Activated CD8-positive, alpha-beta T cell treated with anti-CD3 and anti-CD28 coated beads for 36 hours (primary cell): ENCODE measurements at regions not wholly inside any gene's neighbourhood (a gene's known extent, or its start where the extent isn't known, plus 50 kb on each side); places are given as distances from the start of the nearest gene placed in this dataset.

Experiments used
- ATAC-seq: fragments of 200-7000 bp; cut with Tn5 transposase; one replicate; pipeline ENCODE4 v1.10.0; 2021; ENCODE audit warnings: mild to moderate bottlenecking, moderate library complexity
- CTCF ChIA-PET: fragments of 350-600 bp; sonication (Branson Sonifier 250); formaldehyde crosslinking; loops from one replicate; lab custom pipeline; 2021; ENCODE audit warnings: antibody characterized with exemption; lab: Charles Lee
- POLR2A ChIA-PET: fragments of 350-600 bp; sonication (Branson Sonifier 250); formaldehyde crosslinking; loops from one replicate; lab custom pipeline; 2021; ENCODE audit warnings: antibody characterized with exemption; lab: Charles Lee
- DNase-seq: peaks from one replicate; pipeline ENCODE4 v3.0.0-alpha.2; 2020
- H3K27ac Mint-ChIP-seq: one replicate; pipeline ENCODE4 v1.8.0; 2021; ENCODE audit warnings: mild to moderate bottlenecking, mixed read lengths
- H3K27me3 Mint-ChIP-seq: one replicate; pipeline ENCODE4 v1.8.0; 2021; ENCODE audit warnings: mixed read lengths
- H3K36me3 Mint-ChIP-seq: one replicate; pipeline ENCODE4 v1.8.0; 2021; ENCODE audit warnings: low read depth, mixed read lengths
- H3K4me1 Mint-ChIP-seq: one replicate; pipeline ENCODE4 v1.8.0; 2021; ENCODE audit warnings: low read depth, mixed read lengths
- H3K4me3 Mint-ChIP-seq: one replicate; pipeline ENCODE4 v1.8.0; 2021; ENCODE audit warnings: mild to moderate bottlenecking, moderate library complexity, mixed read lengths
- H3K9me3 Mint-ChIP-seq: one replicate; pipeline ENCODE4 v1.8.0; 2021; ENCODE audit warnings: mixed read lengths
- intact Hi-C: fragments of 100-400 bp; cut with micrococcal nuclease; formaldehyde crosslinking; loops from one replicate; pipeline ENCODE4 v1.10.0; 2022
- TF ChIP-seq, protein P1 (sequence below): fragments of 200-600 bp; IDR thresholded peaks from one replicate; pipeline ENCODE4 v1.8.0; 2022; ENCODE audit warnings: antibody characterized with exemption, mild to moderate bottlenecking

DNA sequence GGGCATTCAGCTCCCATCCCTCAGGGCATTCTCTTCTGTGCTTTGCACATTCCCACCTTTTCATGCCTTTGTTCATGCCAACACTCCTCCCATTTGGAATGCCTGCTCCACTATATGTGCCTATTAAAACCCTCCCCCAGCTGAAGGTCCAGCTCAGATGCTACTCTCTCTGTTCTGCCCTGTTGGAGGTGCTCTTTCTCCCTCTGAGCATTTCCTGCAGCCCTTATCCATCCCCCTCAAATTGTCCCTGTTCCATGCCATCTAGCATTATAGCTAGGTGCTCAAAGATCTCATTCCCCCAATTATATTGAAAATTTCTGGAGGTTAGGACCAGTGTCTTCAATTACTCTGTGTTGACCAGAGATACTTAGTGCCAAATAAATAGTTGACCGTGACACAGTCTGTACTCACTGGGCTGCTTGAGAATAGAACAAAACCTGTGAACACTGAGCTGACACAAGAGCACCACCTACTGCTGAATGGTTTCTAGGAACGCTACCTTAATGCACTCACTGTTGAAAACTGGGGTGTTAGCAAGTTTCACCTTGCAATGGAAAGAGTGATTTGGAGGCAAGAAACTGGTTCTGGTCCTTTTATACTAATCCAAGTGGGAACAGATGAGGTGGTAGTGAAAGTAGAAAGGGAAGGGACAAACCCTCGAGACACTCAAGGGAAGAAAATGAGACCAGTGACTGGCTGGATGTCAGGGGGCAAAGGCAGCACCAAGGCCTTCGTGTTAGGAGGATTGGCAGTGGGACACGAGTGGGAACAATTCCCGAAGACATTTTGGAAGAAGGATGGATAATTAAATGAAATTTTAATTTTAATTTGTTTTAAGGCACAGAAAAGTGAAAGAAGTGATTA is 289.8 kb upstream of the ROPN1 start:
- Mint-ChIP-seq H3K4me1 (no peaks in the 10 kb centered on the region), H3K36me3 (no peaks in the 10 kb centered on the region), H3K27ac (no peak overlapping the region), H3K9me3 (no peaks in the 10 kb centered on the region), H3K27me3 (peaks cover 5% of the 10 kb centered on the region), H3K4me3 (no peak overlapping the region)
- intact Hi-C loops: no loop called here
- CTCF ChIA-PET: no interaction called here
- TF ChIP-seq, protein P1, sequence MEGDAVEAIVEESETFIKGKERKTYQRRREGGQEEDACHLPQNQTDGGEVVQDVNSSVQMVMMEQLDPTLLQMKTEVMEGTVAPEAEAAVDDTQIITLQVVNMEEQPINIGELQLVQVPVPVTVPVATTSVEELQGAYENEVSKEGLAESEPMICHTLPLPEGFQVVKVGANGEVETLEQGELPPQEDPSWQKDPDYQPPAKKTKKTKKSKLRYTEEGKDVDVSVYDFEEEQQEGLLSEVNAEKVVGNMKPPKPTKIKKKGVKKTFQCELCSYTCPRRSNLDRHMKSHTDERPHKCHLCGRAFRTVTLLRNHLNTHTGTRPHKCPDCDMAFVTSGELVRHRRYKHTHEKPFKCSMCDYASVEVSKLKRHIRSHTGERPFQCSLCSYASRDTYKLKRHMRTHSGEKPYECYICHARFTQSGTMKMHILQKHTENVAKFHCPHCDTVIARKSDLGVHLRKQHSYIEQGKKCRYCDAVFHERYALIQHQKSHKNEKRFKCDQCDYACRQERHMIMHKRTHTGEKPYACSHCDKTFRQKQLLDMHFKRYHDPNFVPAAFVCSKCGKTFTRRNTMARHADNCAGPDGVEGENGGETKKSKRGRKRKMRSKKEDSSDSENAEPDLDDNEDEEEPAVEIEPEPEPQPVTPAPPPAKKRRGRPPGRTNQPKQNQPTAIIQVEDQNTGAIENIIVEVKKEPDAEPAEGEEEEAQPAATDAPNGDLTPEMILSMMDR: no peak
- no peak for ATAC-seq
- POLR2A ChIA-PET: no interaction called here
- peak; percentile 7 for DNase-seq

GRCh38 chr3:124282751-124283651 is 291.1 kb upstream of the ROPN1 start:
- intact Hi-C loops: no loop called here
- H3K27ac Mint-ChIP-seq: no peak overlapping the region
- no peaks in the 10 kb centered on the region for H3K4me1 Mint-ChIP-seq
- ChIA-PET CTCF (no interaction called here), POLR2A (no interaction called here)
- ATAC-seq: no peak
- peaks cover 7% of the 10 kb centered on the region for H3K27me3 Mint-ChIP-seq
- TF ChIP-seq, protein P1: no peak
- H3K4me3 Mint-ChIP-seq: no peak overlapping the region
- DNase-seq: no peak
- H3K36me3 Mint-ChIP-seq: no peaks in the 10 kb centered on the region
- no peaks in the 10 kb centered on the region for H3K9me3 Mint-ChIP-seq

DNA sequence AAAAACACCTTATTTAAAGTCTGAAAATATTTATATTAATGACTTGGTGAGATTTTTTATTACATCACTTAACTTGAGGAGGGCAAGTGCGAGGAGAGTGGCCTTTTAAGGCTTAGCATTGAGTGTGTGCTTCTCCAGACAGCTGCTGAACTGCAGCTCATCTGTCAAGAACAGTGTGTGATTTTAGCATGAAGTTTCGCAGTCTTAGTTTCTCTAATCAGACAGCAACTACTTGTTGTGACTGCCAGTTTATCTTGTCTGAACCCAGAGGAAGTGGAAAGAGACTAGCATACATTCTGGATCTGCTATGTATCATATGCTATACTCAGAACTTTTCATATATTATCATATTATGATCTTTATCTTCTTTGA is 291.7 kb upstream of the ROPN1 start:
- CTCF ChIA-PET: no interaction called here
- Mint-ChIP-seq H3K4me3 (no peak overlapping the region), H3K9me3 (no peaks in the 10 kb centered on the region), H3K36me3 (no peaks in the 10 kb centered on the region), H3K27me3 (peaks cover 7% of the 10 kb centered on the region), H3K27ac (no peak overlapping the region), H3K4me1 (no peaks in the 10 kb centered on the region)
- no peak for ATAC-seq
- POLR2A ChIA-PET: no interaction called here
- intact Hi-C loops: no loop called here
- TF ChIP-seq, protein P1: no peak
- no peak for DNase-seq

GRCh38 chr3:124288996-124289395 is 297.1 kb upstream of the ROPN1 start:
- no peaks in the 10 kb centered on the region for H3K36me3 Mint-ChIP-seq
- ChIA-PET CTCF (no interaction called here), POLR2A (no interaction called here)
- DNase-seq: no peak
- peaks cover 9% of the 10 kb centered on the region for H3K27me3 Mint-ChIP-seq
- H3K27ac Mint-ChIP-seq: no peak overlapping the region
- no peaks in the 10 kb centered on the region for H3K9me3 Mint-ChIP-seq
- intact Hi-C loops: no loop called here
- H3K4me3 Mint-ChIP-seq: no peak overlapping the region
- ATAC-seq: no peak
- no peaks in the 10 kb centered on the region for H3K4me1 Mint-ChIP-seq
- TF ChIP-seq, protein P1: no peak

DNA sequence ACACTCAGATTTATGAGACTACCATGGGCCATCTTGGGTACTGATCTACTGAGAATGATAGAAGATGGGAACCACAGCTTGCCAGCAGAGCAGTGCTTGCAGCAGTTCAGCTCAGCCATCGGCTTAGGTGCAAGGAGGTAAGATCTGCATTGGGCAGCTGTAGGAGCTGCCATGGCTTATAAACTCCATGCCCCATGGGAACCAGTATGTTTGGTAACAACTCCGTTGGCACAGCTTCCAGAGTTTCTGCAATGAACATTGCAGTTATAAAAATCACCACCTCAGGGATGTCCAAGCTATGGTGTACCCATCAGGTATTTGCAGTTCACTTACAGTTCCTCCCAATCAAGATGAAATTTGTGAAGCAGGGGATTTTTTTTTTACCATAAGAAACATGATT is 299.1 kb upstream of the ROPN1 start:
- TF ChIP-seq, protein P1: no peak
- no peak for ATAC-seq
- H3K36me3 Mint-ChIP-seq: no peaks in the 10 kb centered on the region
- no peak overlapping the region for H3K4me3 Mint-ChIP-seq
- ChIA-PET POLR2A (no interaction called here), CTCF (no interaction called here)
- intact Hi-C loops: no loop called here
- H3K9me3 Mint-ChIP-seq: no peaks in the 10 kb centered on the region
- peaks cover 9% of the 10 kb centered on the region for H3K27me3 Mint-ChIP-seq
- H3K27ac Mint-ChIP-seq: no peak overlapping the region
- H3K4me1 Mint-ChIP-seq: no peaks in the 10 kb centered on the region
- no peak for DNase-seq
